NCI-H748 treated with DMSO at 0.1 percent for 48 hours (cell line): ENCODE measurements at regions not wholly inside any gene's neighbourhood (a gene's known extent, or its start where the extent isn't known, plus 50 kb on each side); places are given as distances from the start of the nearest gene placed in this dataset.
"Not testable (repeated sequence)": the region's sequence is repeated elsewhere in the genome, so short reads cannot be mapped to it uniquely, and the experiment has no call there.

Source experiments
- DNase-seq: peaks from one replicate; lab custom pipeline; 2025; lab: John Stamatoyannopoulos, UW

DNA sequence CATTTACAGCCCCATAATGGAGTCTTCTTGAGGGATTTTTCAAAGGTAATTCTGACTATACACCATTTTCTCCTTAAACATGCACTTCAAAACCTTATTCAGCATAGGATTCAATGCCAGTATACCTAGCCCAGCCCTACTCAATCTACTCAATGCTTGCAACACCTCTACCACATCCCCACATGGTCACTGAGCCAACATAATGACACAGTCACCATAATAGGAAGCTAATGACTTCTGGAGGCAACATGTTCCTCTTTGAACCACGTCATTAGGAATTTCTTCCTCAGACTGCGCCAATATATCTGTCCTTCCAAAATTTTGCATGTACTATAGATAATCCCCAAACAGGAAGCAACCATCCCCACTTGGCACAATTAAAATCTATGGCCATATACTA is 153.9 kb upstream of the SETMAR start:
- no peak for DNase-seq

DNA sequence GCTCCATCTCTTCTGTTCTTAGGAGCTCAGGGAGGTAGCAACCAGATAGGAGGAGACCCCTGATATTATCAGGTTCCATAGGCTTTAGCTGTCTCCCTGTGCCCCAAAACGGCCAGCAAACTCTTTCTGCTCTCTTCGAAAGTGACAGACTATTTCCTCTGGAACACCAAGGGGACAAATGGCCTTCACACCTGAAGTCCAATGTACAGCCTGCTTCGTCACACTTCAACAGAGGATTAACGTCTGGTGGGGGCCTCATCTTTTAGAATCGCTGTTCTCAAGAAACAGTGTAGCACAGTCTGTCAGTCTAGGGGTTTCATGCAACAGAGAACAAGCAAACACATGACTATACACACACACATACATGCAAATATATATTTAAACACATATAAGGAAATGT is 152.4 kb upstream of the SETMAR start:
- DNase-seq = no peak

DNA sequence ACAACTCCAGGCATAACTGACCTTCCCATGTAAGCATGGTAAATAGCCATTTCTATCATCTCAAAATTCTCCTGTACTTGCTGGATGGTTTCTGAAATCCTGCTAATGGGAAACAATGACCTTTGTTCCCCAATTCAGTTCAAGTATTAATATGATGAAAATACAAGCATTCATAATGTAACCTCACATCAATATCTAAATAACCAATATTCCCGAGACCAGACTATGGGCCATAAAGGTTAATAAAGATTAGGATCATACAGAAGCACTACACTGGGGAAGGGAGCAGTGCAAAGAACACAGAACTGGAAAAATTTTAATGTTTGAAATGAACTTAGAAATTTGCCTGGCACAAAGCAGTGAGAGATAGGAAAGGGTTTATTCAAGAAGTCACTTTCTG is 151.3 kb upstream of the SETMAR start:
- DNase-seq = no peak

DNA sequence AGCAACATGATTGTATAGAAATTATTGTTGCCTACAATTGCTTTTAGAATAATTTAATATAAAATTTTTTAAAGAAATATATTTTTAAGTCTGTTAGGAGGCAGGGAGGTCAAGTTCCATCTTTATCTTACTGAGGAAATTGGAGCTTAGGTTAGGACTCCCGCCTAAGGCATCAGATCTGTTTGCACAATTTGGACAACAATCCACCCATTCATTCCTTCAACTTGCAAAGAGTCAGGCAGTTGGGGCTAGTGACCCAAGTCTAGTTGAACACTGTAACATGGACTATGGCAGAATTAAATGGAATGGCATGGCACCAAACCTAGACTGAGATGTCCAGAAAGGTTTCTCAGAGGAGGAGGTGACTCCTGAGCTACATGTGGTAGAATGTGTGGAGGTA is 149.4 kb upstream of the SETMAR start:
- no peak for DNase-seq

DNA sequence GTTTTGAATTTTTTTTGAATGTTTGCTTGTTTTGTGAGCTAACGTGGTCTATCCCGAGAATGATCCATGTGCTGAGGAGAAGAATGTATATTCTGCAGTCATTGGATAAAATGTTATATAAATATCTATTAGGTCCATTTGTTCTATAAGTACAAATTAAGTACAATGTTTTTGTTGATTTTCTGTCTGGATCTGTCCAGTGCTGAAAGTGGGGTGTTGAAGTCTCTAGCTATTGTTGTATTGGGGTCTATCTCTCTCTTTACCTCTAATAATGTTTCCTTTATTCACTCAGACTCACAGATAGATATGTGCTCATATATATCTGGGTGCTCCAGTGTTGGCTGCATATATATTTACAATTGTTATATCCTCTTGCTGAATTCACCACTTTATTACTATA is 144.8 kb upstream of the SETMAR start:
- no peak for DNase-seq

DNA sequence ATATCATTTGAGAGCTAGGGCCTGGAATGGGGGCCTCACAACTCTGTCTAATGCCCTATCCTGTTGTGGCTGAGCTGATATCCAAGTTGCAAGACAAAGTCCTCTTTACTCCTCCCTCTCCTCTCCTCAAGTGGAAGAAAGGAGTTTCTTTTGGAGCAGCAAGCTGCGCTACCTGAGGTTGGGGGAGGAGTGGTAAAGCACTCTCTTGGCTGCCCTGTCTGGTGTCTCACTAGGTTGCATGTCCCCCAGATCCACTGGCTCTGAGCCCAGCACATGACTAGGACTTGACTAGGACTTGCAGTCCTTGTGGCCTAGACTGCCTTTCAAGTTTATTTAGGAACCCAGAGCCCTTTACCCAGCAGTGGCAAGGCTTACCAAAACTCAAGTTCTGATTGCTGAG is 141.1 kb upstream of the SETMAR start:
- DNase-seq = no peak

DNA sequence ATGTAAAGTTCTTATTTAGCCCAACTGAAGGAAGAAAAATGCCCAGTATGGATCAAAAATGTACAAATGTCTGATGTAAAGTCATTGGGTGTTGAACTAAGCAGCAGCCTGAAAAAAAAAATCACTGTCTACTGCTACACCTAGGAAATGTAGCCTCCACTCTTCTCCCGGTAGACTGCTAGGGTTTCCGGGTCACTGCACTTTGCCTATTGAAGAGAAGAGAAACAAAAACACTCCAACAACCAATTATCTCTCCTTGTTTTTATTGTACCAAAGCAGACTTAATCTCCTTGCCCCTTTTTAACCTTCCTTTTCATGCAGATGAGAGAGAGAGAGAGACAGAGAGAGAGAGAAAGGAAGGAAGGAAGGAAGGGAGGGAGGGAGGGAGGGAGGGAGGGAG is 140.2 kb upstream of the SETMAR start:
- no peak for DNase-seq

DNA sequence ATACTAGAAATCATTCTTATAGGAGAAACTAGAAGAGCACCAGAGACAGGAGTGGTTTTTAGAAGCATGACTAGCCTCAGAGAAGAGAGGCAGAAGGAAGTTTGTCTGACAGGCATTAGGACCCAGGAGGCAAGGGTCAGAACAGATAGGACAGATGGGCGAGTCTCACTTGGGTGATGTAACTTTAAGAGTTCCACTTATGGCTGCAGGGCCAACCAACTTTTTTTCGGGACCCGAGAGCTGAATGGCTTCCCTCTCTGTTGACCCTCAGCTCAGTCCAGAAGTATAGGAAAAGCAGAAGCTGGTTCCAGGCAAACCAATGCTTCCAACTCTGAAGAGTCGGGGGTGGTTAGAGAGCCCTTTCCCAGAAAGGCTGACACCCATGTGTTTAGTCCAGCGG is 136.6 kb upstream of the SETMAR start:
- DNase-seq = no peak

DNA sequence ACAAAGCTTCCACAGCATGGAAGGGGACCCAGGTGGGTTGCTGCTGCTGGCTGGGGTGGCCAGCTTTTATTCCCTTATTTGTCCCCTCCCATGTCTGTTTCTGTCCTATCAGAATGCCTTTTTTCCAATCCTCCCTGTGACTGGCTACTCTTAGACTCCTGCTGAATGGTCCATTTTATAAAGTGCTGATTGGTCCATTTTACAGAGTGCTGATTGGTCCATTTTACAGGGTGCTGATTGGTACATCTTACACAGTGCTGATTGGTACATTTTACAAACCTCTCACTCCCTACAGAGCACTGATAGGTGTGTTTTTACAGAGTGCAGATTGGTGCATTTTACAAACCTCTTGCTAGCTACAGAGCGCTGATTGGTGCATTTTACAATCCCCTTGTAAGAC is 135.9 kb upstream of the SETMAR start:
- DNase-seq = not testable (repeated sequence)

DNA sequence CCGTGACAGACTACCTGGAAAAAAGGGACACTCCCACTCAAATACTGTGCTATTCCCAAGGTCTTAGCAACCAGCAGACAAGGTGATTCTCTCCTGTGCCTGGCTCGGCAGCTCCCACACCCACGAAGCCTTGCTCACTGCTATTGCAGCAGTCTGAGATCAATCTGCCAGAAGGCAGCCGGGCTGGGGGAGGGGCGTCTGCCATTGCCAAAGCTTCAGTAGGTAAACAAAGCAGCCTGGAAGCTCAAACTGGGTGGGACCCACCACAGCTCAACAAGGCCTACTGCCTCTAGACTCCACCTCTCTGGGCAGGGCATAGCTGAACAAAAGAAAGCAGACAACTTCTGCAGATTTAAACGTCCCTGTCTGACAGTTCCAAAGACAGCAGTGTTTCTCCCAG is 128.4 kb upstream of the SETMAR start:
- no peak for DNase-seq

DNA sequence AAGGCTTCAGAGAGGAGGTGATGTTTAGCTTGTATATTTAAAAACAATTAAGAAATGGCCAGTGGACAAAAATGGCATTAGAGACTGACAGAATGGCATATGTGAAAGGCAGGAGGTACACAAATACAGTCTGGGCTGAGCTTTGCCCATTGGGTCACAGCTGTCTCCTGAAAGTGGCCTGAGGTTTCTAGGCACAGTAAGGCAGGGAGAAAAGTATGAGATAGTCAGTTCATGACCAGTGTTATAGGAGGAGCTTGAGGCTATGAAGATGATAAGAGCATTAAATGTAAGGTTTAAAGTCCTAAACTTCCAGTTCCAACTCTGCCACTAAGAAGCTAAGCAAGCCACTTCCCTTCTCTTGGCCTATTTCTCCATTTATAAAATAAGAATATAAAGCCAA is 111.2 kb upstream of the SETMAR start:
- DNase-seq = no peak

DNA sequence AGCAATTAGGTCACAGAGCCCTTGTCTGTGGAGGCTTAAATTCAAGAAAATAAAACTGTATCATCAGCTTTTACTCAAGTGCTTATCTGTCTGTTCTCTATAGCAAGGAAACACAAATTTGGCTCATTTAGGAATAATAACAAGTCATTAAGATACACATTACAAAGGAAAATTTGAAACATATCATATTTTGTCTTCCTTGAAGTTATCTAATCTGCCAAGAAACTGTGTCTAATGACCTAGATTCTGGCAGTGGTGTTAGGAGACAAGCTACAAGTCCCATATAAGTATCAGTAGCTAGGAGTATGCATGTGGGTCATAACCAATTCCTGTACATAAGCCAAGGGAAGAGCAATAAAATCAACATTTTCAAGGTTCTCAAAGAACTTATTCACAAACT is 108.2 kb upstream of the SETMAR start:
- no peak for DNase-seq

DNA sequence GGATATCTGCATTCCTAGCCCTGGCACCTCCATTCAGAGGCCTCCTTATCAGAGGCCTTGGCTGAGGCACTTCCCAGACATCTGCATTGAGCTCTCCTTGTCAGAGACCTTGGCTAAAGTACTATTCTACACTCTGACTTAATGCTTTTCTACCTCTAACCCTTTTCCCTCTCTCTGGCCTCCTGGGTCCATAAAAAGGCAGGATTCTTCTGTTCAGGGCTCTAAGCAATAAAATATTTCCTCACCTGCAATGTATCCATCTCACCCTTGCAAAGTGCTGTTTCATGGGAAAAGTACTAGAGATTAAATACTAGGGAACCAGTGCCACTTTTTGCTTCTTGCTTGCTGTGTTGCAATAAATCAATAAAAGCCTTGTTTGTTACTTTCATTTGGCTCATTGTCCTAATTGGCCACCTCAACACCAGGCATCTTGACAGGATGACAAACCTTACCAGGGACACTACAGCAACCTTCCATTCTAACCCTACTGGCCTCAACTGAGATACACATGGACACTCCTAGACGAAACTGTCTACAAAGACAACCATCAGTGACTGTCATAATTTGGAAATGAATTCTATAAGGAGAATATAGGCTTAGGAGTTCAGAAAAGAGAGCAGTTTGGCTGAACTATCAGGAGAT is 106.5 kb upstream of the SETMAR start:
- no peak for DNase-seq

DNA sequence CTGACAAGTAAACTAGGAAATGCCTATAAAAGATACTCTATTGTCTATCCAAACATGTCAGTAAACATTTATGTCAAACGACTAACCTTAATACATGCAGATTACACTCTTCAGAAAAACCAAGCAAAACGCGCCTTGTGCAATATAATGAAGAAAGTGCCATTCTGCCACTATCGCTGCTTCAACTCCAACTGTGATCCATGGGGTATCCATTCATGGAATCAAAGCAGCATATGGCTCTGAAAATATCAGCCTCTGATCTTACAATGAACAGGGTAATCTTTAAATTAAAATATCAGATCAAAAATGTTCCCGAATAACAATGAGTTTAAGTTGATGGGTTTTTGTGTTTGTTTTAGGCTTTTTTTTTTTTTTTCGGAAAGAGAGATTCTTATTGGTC is 105.5 kb upstream of the SETMAR start:
- DNase-seq = no peak

DNA sequence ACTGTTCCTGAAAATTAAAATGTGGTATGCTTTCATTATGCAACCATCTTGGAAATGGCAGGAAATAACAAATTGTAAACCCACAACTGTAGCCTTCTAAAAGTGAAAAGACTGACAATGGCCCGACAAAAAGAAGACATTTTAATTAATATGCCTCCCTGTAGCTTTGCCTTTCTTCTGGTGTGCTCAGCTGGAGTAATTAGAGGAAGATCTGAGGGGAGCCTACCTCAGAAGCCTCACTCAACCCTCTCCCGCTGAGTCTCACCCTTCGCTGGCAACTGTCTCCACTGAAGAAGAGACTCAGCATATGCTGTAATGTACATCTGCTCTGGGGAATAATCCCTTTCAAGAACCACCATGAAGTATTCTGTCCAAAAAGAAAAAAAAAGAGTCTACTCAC is 104.7 kb upstream of the SETMAR start:
- DNase-seq = no peak

DNA sequence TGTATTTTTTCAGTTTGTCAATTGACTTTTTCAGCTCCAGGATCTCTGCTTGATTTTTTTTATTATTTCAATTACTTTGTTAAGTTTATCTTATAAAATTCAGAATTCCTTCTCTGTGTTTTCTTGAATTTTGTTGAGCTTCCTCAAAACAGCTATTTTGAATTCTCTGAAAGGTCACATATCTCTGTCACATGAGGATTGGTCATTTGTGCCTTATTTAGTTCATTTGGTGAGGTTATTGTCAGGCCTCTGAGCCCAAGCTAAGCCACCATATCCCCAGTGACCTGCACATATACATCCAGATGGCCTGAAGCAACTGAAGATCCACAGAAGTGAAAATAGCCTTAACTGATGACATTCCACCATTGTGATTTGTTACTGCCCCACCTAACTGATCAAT is 98.4 kb upstream of the SETMAR start:
- DNase-seq = not testable (repeated sequence)

DNA sequence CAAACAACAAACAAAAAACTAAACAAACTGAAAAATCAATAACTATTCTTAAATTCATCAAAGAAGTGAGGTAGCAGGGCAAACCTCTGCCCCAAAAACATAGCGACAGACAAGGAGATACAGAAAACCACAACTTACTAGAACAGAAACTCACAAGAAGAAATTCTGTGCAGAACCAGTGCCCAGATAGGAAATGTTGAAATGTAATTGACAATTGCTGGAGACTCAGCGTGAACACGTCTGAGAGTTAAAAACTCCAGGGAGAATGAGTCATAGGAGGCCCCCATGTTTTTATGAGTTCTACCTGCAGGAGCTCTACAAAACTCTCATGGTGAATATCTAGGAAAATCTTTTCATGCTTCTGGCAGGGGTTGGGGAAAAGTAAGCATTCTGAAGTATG is 95.5 kb upstream of the SETMAR start:
- DNase-seq = no peak

DNA sequence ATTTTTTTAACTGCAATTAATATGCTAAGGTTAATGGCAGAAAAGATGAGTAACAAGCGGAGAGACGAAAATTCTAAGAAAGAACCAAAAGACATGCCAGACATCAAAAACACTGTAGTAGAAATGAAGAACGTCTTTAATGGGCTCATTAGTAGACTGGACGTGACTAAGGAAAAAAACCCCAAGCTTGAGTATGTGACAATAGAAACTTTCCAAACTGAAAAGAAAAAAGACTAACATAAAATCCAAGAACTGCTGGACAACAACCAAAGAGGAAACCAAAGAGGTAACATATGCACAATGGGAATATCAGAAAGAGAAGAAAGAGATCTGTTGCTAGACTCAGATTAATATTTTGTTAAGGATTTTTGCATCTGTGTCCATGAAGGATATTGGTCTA is 94.6 kb upstream of the SETMAR start:
- no peak for DNase-seq

DNA sequence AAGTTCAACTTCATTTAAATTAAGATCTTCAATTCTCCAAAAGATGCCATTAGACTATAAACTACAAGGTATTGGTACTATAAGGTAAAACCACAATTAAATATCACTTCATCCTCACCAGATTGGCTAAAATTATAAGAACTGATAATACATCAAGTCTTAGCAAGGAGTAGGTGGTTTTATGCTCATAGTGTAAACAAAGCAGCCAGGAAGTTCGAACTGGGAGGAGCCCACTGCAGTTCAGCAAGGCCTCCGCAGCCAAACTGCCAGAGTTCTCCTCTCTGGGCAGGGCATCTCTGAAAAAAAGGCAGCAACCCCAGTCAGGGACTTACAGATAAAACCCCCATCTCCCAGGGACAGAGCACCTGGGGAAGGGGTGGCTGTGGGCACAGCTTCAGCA is 91.6 kb upstream of the SETMAR start:
- no peak for DNase-seq

DNA sequence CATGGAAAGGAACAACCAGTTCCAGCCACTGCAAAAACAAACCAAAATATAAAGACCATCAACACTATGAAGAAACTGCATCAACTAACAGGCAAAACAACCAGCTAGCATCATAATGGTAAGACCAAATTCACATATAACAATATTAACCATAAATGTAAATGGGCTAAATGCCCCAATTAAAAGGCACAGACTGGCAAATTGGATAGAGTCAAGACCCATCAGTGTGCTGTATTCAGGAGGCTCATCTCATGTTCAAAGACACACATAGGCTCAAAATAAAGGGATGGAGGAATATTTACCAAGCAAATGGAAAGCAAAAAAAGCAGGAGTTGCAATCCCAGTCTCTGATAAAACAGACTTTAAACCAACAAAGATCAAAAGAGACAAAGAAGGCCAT is 89.7 kb upstream of the SETMAR start:
- not testable (repeated sequence) for DNase-seq

DNA sequence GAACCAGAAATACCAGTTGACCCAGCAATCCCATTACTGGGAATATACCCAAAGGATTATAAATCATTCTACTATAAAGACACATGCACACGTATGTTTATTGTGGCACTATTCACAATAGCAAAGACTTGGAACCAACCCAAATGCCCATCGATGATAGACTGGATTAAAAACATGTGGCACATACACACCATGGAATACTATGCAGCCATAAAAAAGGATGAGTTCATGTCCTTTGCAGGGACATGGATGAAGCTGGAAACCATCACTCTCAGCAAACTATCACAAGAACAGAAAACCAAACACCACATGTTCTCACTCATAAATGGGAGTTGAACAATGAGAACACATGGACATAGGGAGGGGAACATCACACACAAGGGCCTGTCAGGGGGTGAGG is 86.2 kb upstream of the SETMAR start:
- not testable (repeated sequence) for DNase-seq

DNA sequence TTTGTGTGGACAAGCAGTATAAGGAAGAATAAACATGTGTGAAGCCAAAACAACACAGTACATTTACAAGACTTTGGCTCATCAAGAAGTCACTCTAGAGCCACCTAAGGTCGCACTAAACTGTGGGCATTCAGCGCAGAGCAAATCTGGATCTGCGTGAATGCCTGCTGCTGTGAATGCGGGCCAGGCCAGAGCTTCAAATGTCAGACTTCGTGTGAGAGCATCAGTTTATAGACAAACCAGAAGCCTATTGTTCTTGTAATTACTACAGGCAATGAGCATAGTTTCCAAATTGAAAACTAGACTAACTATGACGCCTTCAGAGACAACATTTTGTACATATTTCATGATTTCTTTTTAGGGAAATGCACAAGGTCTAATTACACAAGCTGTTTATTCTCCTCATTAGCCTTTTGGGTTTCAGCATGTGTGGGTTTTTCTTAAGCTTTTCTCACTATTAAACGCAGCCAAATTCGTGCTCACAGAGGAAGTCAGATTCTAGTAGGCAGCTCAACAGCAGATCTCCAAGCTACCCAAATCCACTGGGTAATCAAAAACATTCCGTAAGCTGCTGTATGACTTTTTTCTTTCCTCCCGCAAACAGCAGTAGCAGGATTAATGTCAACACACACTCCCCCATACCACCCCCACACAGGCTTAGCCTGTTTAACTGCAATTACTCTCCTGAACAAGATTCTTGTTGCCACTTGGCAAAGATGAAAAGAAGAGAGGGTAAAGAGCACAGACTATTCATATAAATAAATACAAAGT is 84.5 kb upstream of the SETMAR start:
- DNase-seq = no peak

DNA sequence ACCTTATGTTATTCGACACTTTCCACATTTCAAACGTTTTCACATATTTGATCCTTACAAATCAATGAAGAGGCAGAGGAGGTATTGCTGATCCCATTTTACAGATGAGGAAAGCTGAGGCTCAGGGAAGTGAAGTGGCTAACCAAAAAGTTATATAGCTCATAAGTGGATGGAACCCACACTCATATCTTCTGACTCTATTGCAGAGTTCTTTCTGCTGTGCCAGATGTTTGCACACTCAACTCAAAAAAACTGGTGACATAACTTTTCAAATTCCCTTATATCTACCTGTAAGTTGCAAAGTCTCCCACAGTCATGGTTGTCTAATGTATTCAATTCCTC is 84.0 kb upstream of the SETMAR start:
- DNase-seq = no peak

DNA sequence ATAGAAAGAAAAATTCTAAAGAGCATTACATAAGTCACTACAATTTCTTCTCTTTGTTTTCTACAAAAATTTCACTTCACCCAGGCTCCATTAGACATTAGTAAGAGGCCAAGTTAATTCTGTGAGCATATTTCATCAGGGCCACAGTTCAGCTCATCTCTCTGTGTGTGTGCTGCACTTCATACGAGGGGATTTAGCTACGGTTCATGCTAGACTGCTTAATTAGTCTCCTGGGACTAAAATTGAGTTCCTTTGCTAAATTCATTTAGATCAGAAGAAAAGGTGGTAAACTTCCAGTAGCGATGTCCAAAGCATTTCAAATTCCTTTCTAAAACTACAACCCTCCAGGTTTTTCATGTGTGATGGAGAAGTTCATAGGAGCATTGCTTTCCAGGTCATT is 83.1 kb upstream of the SETMAR start:
- no peak for DNase-seq
